ENCODE measurements at regions not wholly inside any gene's neighbourhood (a gene's known extent, or its start where the extent isn't known, plus 50 kb on each side); places are given as distances from the start of the nearest gene placed in this dataset.

DNA sequence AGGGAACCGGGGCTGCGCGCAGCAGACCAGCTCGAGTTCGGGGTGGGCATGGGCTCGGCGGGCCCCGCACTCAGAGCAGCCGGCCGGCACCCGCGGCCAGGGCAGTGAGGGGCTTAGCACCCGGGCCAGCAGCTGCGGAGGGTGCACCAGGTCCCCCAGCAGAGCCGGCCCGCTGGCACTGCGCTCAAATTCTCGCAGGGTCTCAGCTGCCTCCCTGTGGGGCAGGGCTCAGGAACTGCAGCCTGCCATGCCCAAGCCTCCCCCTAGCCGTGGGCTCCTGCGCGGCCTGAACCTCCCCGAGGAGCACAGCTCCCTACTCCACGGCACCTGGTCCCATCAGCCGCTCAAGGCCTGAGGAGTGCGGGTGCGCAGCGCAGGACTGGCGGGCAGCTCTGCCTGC lies 172.9 kb upstream of the SLC30A5 start:
- Histone ChIP-seq H3K4me3 (no peak overlapping the region), H3K27me3 (no peaks in the 10 kb centered on the region), H3K4me1 (ENCODE audit: low read depth) (no peaks in the 10 kb centered on the region), H3K9me3 (ENCODE audit: low read depth) (no peaks in the 10 kb centered on the region), H3K27ac (no peak overlapping the region), H3K36me3 (no peaks in the 10 kb centered on the region)
- DNase-seq (ENCODE audit: low read depth in 1 of 2, low spot score in 1 of 2), result no peak
- TF ChIP-seq CTCF (IDR thresholded peaks at IDR 0.05; ENCODE audit: low read depth, low read length), result no peak

GRCh38 chr5:68922172-68922987 lies 171.4 kb upstream of the SLC30A5 start:
- Histone ChIP-seq H3K4me3 (no peak overlapping the region), H3K36me3 (no peaks in the 10 kb centered on the region), H3K9me3 (ENCODE audit: low read depth) (no peaks in the 10 kb centered on the region), H3K4me1 (ENCODE audit: low read depth) (no peaks in the 10 kb centered on the region), H3K27me3 (no peaks in the 10 kb centered on the region), H3K27ac (no peak overlapping the region)
- TF ChIP-seq CTCF (IDR thresholded peaks at IDR 0.05; ENCODE audit: low read depth, low read length), result no peak
- DNase-seq (ENCODE audit: low read depth in 1 of 2, low spot score in 1 of 2), result no peak

DNA sequence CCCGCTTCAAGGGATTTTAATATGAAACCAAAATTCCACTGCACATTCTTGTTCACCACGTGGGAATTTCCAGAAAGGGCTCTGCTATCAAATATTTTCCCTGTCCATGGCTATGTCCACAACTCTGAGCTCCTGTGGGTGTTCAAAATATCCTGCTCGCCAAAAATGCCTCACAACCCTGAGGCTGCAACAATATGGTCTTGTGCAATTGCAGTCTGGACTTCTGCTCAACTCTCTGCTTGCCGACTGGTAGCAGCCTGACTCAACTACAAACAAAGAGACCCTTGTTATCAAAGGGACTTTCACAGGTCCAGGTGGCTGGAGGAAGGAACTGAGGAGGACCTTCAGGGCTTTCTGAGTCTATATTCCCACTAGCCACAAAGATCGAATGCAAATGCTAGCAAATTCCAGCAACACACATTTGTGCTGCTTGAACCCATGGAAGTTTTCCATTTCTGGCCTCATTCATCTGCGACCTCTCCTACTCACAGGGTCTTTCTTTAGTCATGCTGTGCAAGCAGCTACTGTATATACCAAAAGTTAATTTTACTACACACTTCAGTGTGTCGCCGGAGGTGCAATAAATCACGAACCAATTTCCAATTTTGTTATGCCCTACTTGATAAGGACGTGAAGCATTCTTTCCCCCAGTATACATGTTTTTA lies 169.2 kb upstream of the SLC30A5 start:
- H3K36me3 ChIP-seq, result no peaks in the 10 kb centered on the region
- DNase-seq (ENCODE audit: low read depth in 1 of 2, low spot score in 1 of 2), result peak in 1 of 2 donors; percentile 95
- TF ChIP-seq CTCF (IDR thresholded peaks at IDR 0.05; ENCODE audit: low read depth, low read length), result no peak
- H3K27me3 ChIP-seq, result no peaks in the 10 kb centered on the region
- H3K4me3 ChIP-seq, result no peak overlapping the region
- H3K4me1 ChIP-seq (ENCODE audit: low read depth), result no peaks in the 10 kb centered on the region
- H3K9me3 ChIP-seq (ENCODE audit: low read depth), result no peaks in the 10 kb centered on the region
- H3K27ac ChIP-seq, result no peak overlapping the region

- DNase-seq (ENCODE audit: low read depth in 1 of 2, low spot score in 1 of 2), result no peak
- Histone ChIP-seq H3K27me3 (no peaks in the 10 kb centered on the region), H3K27ac (no peak overlapping the region), H3K36me3 (no peaks in the 10 kb centered on the region), H3K9me3 (ENCODE audit: low read depth) (no peaks in the 10 kb centered on the region), H3K4me1 (ENCODE audit: low read depth) (no peaks in the 10 kb centered on the region), H3K4me3 (no peak overlapping the region)
- no peak for TF ChIP-seq CTCF (IDR thresholded peaks at IDR 0.05; ENCODE audit: low read depth, low read length)
Measured at GRCh38 chr5:68928617-68929302, 165.1 kb upstream of the SLC30A5 start.

DNA sequence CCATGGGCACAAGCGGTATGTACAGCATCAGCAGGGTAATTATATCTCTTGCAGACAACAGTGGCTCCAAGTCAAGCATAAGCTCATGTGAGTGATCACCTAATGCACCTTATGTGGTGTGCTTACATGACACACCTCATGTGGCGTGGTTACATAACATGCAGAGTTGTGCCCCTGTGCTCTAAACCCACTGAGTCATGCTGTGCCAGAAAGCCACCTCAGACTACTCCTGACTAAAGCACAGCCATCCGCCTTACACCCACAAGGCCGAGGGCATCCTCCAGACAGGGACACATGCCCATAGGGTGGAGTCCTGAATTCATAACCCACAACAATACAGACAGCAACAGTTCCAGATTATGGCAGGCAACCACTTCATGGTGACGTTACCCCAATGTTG lies 163.7 kb upstream of the SLC30A5 start:
- no peaks in the 10 kb centered on the region for H3K27me3 ChIP-seq
- no peak for DNase-seq (ENCODE audit: low read depth in 1 of 2, low spot score in 1 of 2)
- H3K27ac ChIP-seq, result no peak overlapping the region
- no peaks in the 10 kb centered on the region for H3K9me3 ChIP-seq (ENCODE audit: low read depth)
- no peak overlapping the region for H3K4me3 ChIP-seq
- TF ChIP-seq CTCF (IDR thresholded peaks at IDR 0.05; ENCODE audit: low read depth, low read length), result no peak
- no peaks in the 10 kb centered on the region for H3K36me3 ChIP-seq
- no peaks in the 10 kb centered on the region for H3K4me1 ChIP-seq (ENCODE audit: low read depth)

Data from cardiac muscle cell (in vitro differentiated cells and primary cell).